IMR-90 (cell line): ENCODE measurements at regions not wholly inside any gene's neighbourhood (a gene's known extent, or its start where the extent isn't known, plus 50 kb on each side); places are given as distances from the start of the nearest gene placed in this dataset.

Source experiments
- ATAC-seq: fragments of 200-7000 bp; cut with Tn5 transposase; 2 replicates; pipeline ENCODE4 v1.9.1; 2020; ENCODE audit warnings: low read depth, mild to moderate bottlenecking, moderate library complexity
- BruUV-seq: library from RNA; stranded (reverse); fragments of 400-500 nt; replicated peaks from 2 replicates; lab custom pipeline; 2021; lab: Mats Ljungman, UMichigan
- CTCF ChIA-PET: fragments of 300-600 bp; formaldehyde crosslinking; extraction: SDS; loops from one replicate; lab custom pipeline; 2021; ENCODE audit warnings: antibody characterized with exemption; lab: Yijun Ruan, JAX
- POLR2A ChIA-PET: fragments of 300-600 bp; sonication (Branson Sonifier 250); formaldehyde crosslinking; loops from one replicate; lab custom pipeline; 2022; ENCODE audit warnings: antibody characterized with exemption; ENCODE audit not compliant: unreplicated experiment; lab: Charles Lee
- DNase-seq: peaks from one replicate; pipeline ENCODE4 v3.0.0; 2013
- H2AFZ ChIP-seq: replicated peaks from 2 replicates; pipeline ENCODE3; 2013; ENCODE audit warnings: low read length, mild to moderate bottlenecking; ENCODE audit not compliant: poor library complexity
- H2AK5ac ChIP-seq: 2 replicates; pipeline ENCODE4 v1.6.1; 2013; ENCODE audit warnings: low read depth, low read length, inconsistent platforms
- H2AK9ac ChIP-seq: replicated peaks from 2 replicates; pipeline ENCODE3; 2013; ENCODE audit warnings: mild to moderate bottlenecking, low read depth, low read length, moderate library complexity; ENCODE audit not compliant: poor library complexity
- H2BK120ac ChIP-seq: 2 replicates; pipeline ENCODE4 v1.6.1; 2013; ENCODE audit warnings: low read depth, low read length, inconsistent platforms
- H2BK15ac ChIP-seq: 3 replicates; pipeline ENCODE4 v1.6.1; 2013; ENCODE audit warnings: low read depth, low read length, inconsistent platforms
- H2BK20ac ChIP-seq: 2 replicates; pipeline ENCODE4 v1.6.1; 2013; ENCODE audit warnings: low read depth, mild to moderate bottlenecking, inconsistent platforms, low read length, moderate library complexity
- H2BK5ac ChIP-seq: 2 replicates; pipeline ENCODE4 v1.6.1; 2013; ENCODE audit warnings: mild to moderate bottlenecking, low read depth, low read length, inconsistent platforms; ENCODE audit not compliant: poor library complexity, severe bottlenecking
- H3K14ac ChIP-seq: replicated peaks from 2 replicates; pipeline ENCODE4 v1.6.1; 2013; ENCODE audit warnings: low read depth, low read length, inconsistent platforms
- H3K18ac ChIP-seq: 2 replicates; pipeline ENCODE4 v1.6.1; 2013; ENCODE audit warnings: low read depth, low read length, control low read depth
- H3K23ac ChIP-seq: 2 replicates; pipeline ENCODE4 v1.6.1; 2013; ENCODE audit warnings: low read depth, low read length, inconsistent platforms
- H3K27ac ChIP-seq: 2 replicates; pipeline ENCODE4 v1.5.1; 2013; ENCODE audit warnings: mild to moderate bottlenecking, control low read depth, low read length; ENCODE audit not compliant: insufficient read depth
- H3K27me3 ChIP-seq: 2 replicates; pipeline ENCODE4 v1.6.1; 2013; ENCODE audit warnings: low read length; ENCODE audit not compliant: control insufficient read depth, insufficient read depth
- H3K36me3 ChIP-seq: 2 replicates; pipeline ENCODE4 v1.6.1; 2013; ENCODE audit warnings: low read length, mixed read lengths; ENCODE audit not compliant: control insufficient read depth, insufficient read depth
- H3K4ac ChIP-seq: 2 replicates; pipeline ENCODE4 v1.6.1; 2013; ENCODE audit warnings: low read depth, low read length, inconsistent platforms
- H3K4me1 ChIP-seq: 2 replicates; pipeline ENCODE4 v1.6.1; 2013; ENCODE audit warnings: low read length, mixed read lengths; ENCODE audit not compliant: control insufficient read depth, insufficient read depth
- H3K4me2 ChIP-seq: 2 replicates; pipeline ENCODE4 v1.6.1; 2013; ENCODE audit warnings: low read depth, mild to moderate bottlenecking, control low read depth, low read length, moderate library complexity
- H3K4me3 ChIP-seq: 2 replicates; pipeline ENCODE4 v1.5.1; 2013; ENCODE audit warnings: low read depth, mild to moderate bottlenecking, control low read depth, low read length, moderate library complexity; ENCODE audit not compliant: insufficient read depth
- H3K56ac ChIP-seq: 2 replicates; pipeline ENCODE4 v1.6.1; 2013; ENCODE audit warnings: low read length, inconsistent platforms; ENCODE audit not compliant: insufficient read depth; ENCODE audit errors: extremely low read depth
- H3K79me1 ChIP-seq, 2 experiments: 2 replicates each; pipeline ENCODE4 v1.6.1; 2013; ENCODE audit warnings: low read length in 2 of 2, inconsistent platforms in 1 of 2, low read depth in 1 of 2
- H3K9ac ChIP-seq: 2 replicates; pipeline ENCODE4 v1.6.1; 2013; ENCODE audit warnings: low read depth, low read length, control low read depth
- H3K9me1 ChIP-seq: 2 replicates; pipeline ENCODE4 v1.6.1; 2013; ENCODE audit warnings: low read length, inconsistent platforms; ENCODE audit not compliant: insufficient read depth
- H3K9me3 ChIP-seq: 2 replicates; pipeline ENCODE4 v1.6.1; 2013; ENCODE audit warnings: low read length; ENCODE audit not compliant: control insufficient read depth, insufficient read depth
- H4K20me1 ChIP-seq: 2 replicates; pipeline ENCODE4 v1.6.1; 2013; ENCODE audit warnings: low read length, inconsistent platforms; ENCODE audit not compliant: insufficient read depth
- H4K5ac ChIP-seq: 2 replicates; pipeline ENCODE4 v1.6.1; 2013; ENCODE audit warnings: mild to moderate bottlenecking, low read depth, low read length, control low read depth
- H4K8ac ChIP-seq, 2 experiments: 2 replicates each; pipeline ENCODE4 v1.6.1; 2013; ENCODE audit warnings: low read depth in 2 of 2, low read length in 2 of 2, control low read depth in 1 of 2, inconsistent platforms in 1 of 2
- H4K91ac ChIP-seq: 2 replicates; pipeline ENCODE4 v1.6.1; 2013; ENCODE audit warnings: low read depth, low read length, inconsistent platforms; ENCODE audit not compliant: insufficient read depth
- BHLHE40 ChIP-seq: fragments of 150-350 bp; IDR thresholded peaks from 2 replicates; pipeline ENCODE4 v1.6.1; 2016; ENCODE audit warnings: mild to moderate bottlenecking, low read depth, low read length
- CEBPB ChIP-seq: IDR thresholded peaks from 2 replicates; pipeline ENCODE4 v1.6.1; 2012; ENCODE audit warnings: low read depth, low read length, improper control_type of control experiment
- CHD1 ChIP-seq: IDR thresholded peaks from 2 replicates; pipeline ENCODE4 v1.6.1; 2012; ENCODE audit warnings: low read depth, low read length, improper control_type of control experiment
- CTCF ChIP-seq: conservative IDR thresholded peaks from 2 replicates; pipeline ENCODE4 v1.5.1; 2012; ENCODE audit warnings: mild to moderate bottlenecking, low read depth, low read length, improper control_type of control experiment
- ELK1 ChIP-seq: fragments of 150-350 bp; IDR thresholded peaks from 2 replicates; pipeline ENCODE4 v1.6.1; 2016; ENCODE audit warnings: low read depth, mild to moderate bottlenecking, low read length, moderate library complexity, borderline replicate concordance
- FOS ChIP-seq: fragments of 150-350 bp; IDR thresholded peaks from 2 replicates; pipeline ENCODE4 v1.6.1; 2016; ENCODE audit warnings: low read depth, low read length
- MAFK ChIP-seq: IDR thresholded peaks from 2 replicates; pipeline ENCODE4 v1.6.1; 2012; ENCODE audit warnings: low read depth, low read length, improper control_type of control experiment
- MAZ ChIP-seq: IDR thresholded peaks from 2 replicates; pipeline ENCODE4 v1.6.1; 2012; ENCODE audit warnings: low read depth, mild to moderate bottlenecking, low read length, improper control_type of control experiment, moderate library complexity, borderline replicate concordance
- MXI1 ChIP-seq: IDR thresholded peaks from 2 replicates; pipeline ENCODE4 v1.6.1; 2012; ENCODE audit warnings: low read depth, mild to moderate bottlenecking, low read length, moderate library complexity, borderline replicate concordance
- NFE2L2 ChIP-seq: fragments of 150-350 bp; IDR thresholded peaks from 2 replicates; pipeline ENCODE4 v1.6.1; 2016; ENCODE audit warnings: low read depth, mild to moderate bottlenecking, low read length
- POLR2A ChIP-seq: IDR thresholded peaks from 2 replicates; pipeline ENCODE4 v1.6.1; 2012; ENCODE audit warnings: mild to moderate bottlenecking, low read depth, low read length
- RAD21 ChIP-seq: IDR thresholded peaks from 2 replicates; pipeline ENCODE4 v1.6.1; 2012; ENCODE audit warnings: low read length, improper control_type of control experiment
- RCOR1 ChIP-seq: IDR thresholded peaks from 2 replicates; pipeline ENCODE4 v1.6.1; 2012; ENCODE audit warnings: mild to moderate bottlenecking, low read length, improper control_type of control experiment; ENCODE audit not compliant: insufficient replicate concordance
- RFX5 ChIP-seq: IDR thresholded peaks from 2 replicates; pipeline ENCODE4 v1.8.0; 2012; ENCODE audit warnings: low read depth, mild to moderate bottlenecking, low read length, moderate library complexity
- SMC3 ChIP-seq: fragments of 150-350 bp; IDR thresholded peaks from 2 replicates; pipeline ENCODE4 v1.6.1; 2016; ENCODE audit warnings: low read depth, mild to moderate bottlenecking, antibody characterized with exemption, low read length, moderate library complexity
- USF2 ChIP-seq: fragments of 150-350 bp; IDR thresholded peaks from 2 replicates; pipeline ENCODE4 v1.6.1; 2017; ENCODE audit warnings: mild to moderate bottlenecking, antibody characterized with exemption, low read length, low read depth
- WGBS, 2 experiments: methylation state at CpG; one replicate each; pipeline versions ENCODE4 v1.1.5 to v1.1.7; 2013; ENCODE audit warnings: missing lambda C conversion rate in 2 of 2; ENCODE audit not compliant: insufficient read length in 1 of 2; ENCODE audit errors: extremely low coverage in 2 of 2; 5-methylcytosine and 5-hydroxymethylcytosine counted together
- dilution Hi-C: fragments of 300-500 bp; cut with HindIII; formaldehyde crosslinking; loops from one replicate; pipeline ENCODE4 v1.14.3; 2018; ENCODE audit warnings: low sequenced_read_pairs; ENCODE audit not compliant: unreplicated experiment
- in situ Hi-C: fragments of 300-500 bp; cut with MboI; formaldehyde crosslinking; loops from 3 replicates; pipeline ENCODE4 v1.14.3; 2019; ENCODE audit warnings: low sequenced_read_pairs, inconsistent platforms, mixed read lengths
- intact Hi-C: fragments of 100-400 bp; cut with micrococcal nuclease; formaldehyde crosslinking; loops from 2 replicates; pipeline ENCODE4 v1.10.0; 2022

GRCh38 chr1:199018471-199019135 is 379.8 kb downstream of the PTPRC start:
- CTCF ChIA-PET = no interaction called here
- H3K9ac ChIP-seq = no peak overlapping the region
- no peak overlapping the region for H3K23ac ChIP-seq
- H3K9me1 ChIP-seq = no peaks in the 10 kb centered on the region
- no peak for DNase-seq
- no peak overlapping the region for H3K4ac ChIP-seq
- no peaks in the 10 kb centered on the region for H3K27me3 ChIP-seq
- no TSS peak for BruUV-seq
- 88% methylated on average over 1 of the region's 2 CpGs; no CpG with 5 or more reads in 1 of the 2 experiments for WGBS, 2 experiments
- H3K4me2 ChIP-seq = no peak overlapping the region
- H2AK5ac ChIP-seq = no peak overlapping the region
- no peak overlapping the region for H2AFZ ChIP-seq
- ATAC-seq = no peak
- H3K79me1 ChIP-seq = no peaks in the 10 kb centered on the region
- no peaks in the 10 kb centered on the region for H4K20me1 ChIP-seq
- H3K4me1 ChIP-seq = no peaks in the 10 kb centered on the region
- no peaks in the 10 kb centered on the region for H3K36me3 ChIP-seq
- no peak overlapping the region for H3K4me3 ChIP-seq
- in situ Hi-C loops = no loop called here
- no peak overlapping the region for H3K56ac ChIP-seq
- no peak overlapping the region for H2BK15ac ChIP-seq
- H4K8ac ChIP-seq = no peak overlapping the region
- no peak overlapping the region for H3K18ac ChIP-seq
- no peak overlapping the region for H2AK9ac ChIP-seq
- no peaks in the 10 kb centered on the region for H3K9me3 ChIP-seq
- H4K5ac ChIP-seq = no peak overlapping the region
- intact Hi-C loops = no loop called here
- no peak overlapping the region for H2BK20ac ChIP-seq
- H4K91ac ChIP-seq = no peak overlapping the region
- no peak overlapping the region for H2BK120ac ChIP-seq
- dilution Hi-C loops = no loop called here
- H3K27ac ChIP-seq = no peak overlapping the region
- TF ChIP-seq MAFK (no peak), FOS (no peak), RFX5 (no peak), SMC3 (no peak), MXI1 (no peak), NFE2L2 (no peak), CTCF (no peak), USF2 (no peak), POLR2A (no peak), CEBPB (no peak), ELK1 (no peak), RCOR1 (no peak), RAD21 (no peak), MAZ (no peak), CHD1 (no peak), BHLHE40 (no peak)
- H2BK5ac ChIP-seq = no peak overlapping the region
- POLR2A ChIA-PET = no interaction called here
- no peak overlapping the region for H3K14ac ChIP-seq
